CD1c-positive myeloid dendritic cell (primary cell): ENCODE measurements at regions not wholly inside any gene's neighbourhood (a gene's known extent, or its start where the extent isn't known, plus 50 kb on each side); places are given as distances from the start of the nearest gene placed in this dataset.

Source experiments
- DNase-seq: peaks from one replicate; pipeline ENCODE4 v3.0.0-alpha.2; 2016; ENCODE audit errors: extremely low spot score

- no peak for DNase-seq
Measured at GRCh38 chr4:141402712-141403111, 182.0 kb downstream of the ZNF330 start.

- no peak for DNase-seq
Measured at GRCh38 chr4:141403782-141404181, 183.1 kb downstream of the ZNF330 start.

GRCh38 chr4:141406237-141406636, 185.5 kb downstream of the ZNF330 start:
- DNase-seq, result no peak

GRCh38 chr4:141409556-141409955, 188.9 kb downstream of the ZNF330 start:
- DNase-seq, result no peak

- no peak for DNase-seq
Measured at GRCh38 chr4:141410839-141411238, 190.1 kb downstream of the ZNF330 start.

GRCh38 chr4:141411936-141412335, 191.2 kb downstream of the ZNF330 start:
- no peak for DNase-seq

GRCh38 chr4:141413366-141413765, 192.7 kb downstream of the ZNF330 start:
- DNase-seq, result no peak

DNA sequence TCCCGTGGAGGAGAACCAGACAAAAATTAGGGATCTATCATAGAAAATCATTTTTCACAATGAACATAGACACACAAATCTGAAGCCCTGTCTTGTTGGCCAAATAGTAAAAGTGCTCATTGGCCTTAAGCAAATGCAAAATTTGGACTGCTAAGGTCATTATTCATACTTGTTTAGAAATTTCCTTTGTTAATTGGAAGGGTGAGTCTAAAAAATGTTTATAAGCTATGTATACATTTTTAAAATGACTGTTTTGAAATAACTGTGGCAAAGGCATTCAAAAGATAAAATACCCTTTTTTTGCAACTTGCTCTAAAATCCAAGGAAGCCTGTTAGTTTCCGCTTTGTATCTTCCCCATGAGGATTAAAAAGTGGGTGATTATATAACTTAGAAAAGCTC, 195.0 kb downstream of the ZNF330 start:
- no peak for DNase-seq

GRCh38 chr4:141416219-141416618, 195.5 kb downstream of the ZNF330 start:
- no peak for DNase-seq

DNA sequence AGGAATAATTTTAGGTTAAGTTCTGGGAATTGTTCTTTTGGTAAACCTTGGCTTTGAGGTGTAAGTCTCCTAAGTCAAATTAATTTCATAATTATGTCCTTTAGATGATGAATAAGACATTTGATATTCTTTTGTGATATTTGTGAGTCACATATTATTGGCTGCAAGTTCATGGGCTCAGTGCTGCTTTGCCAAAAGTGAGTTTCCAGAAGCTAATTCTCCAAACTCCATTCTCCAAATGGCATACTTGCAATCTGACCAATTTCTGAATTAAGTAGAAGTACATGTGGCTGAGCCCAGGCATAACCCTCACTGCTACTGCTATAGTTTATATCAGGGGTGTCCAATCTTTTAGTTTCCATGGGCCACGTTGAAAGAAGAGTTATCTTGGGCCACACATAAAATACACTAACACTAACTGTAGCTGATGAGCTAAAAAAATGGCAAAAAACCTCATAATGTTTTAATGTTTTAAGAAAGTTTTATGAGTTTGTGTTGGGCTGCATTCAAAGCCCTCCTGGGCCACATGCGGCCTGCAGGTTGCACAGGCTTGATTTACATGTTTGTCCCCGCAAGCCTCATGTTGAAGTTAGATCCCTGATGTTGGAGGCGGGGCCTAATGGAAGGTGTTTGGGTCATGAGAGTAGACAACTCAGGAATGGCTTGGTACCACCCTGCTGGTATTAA, 196.1 kb downstream of the ZNF330 start:
- no peak for DNase-seq

- DNase-seq, result no peak
Measured at GRCh38 chr4:141417387-141417786, 196.7 kb downstream of the ZNF330 start.

DNA sequence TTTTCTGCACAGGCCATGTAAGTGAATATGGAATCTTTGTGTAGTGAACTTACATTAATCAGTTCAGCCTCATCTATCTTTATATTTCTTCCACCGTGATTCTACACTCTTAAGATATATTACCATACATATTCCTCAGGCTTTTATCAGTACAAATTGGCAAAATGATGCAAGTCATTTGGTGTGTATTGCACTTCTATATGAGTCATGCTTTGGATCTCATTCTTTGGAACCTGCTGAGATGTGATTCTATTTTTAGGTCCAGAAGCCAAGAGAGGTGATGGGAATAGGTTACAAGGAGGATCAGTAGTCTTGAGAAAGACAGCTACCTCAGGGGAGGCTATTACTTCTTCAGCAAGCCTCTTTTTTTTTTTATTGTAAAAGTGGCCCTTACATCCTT, 204.4 kb downstream of the ZNF330 start:
- no peak for DNase-seq

GRCh38 chr4:141427726-141428296, 207.1 kb downstream of the ZNF330 start:
- no peak for DNase-seq

GRCh38 chr4:141429933-141430332, 206.4 kb upstream of the IL15 start:
- no peak for DNase-seq

DNA sequence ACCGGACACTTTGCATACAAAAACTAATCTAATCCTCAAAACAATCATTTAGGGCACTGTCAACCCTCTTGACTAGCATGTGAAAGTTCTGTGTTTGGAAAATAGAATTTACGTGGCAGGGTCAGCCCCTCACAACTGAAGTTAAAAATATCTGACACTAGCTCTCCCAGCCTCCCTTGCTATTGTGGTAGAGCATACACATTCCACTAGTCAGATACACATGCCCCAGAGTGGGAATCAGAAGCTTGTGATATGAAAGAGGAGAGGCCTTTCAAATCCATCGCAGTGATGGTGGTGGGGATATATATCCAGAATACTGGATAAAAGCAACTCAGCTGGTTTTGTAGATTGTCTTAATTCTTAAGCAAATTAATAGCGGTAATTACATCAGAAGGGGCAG, 205.7 kb upstream of the IL15 start:
- no peak for DNase-seq

DNA sequence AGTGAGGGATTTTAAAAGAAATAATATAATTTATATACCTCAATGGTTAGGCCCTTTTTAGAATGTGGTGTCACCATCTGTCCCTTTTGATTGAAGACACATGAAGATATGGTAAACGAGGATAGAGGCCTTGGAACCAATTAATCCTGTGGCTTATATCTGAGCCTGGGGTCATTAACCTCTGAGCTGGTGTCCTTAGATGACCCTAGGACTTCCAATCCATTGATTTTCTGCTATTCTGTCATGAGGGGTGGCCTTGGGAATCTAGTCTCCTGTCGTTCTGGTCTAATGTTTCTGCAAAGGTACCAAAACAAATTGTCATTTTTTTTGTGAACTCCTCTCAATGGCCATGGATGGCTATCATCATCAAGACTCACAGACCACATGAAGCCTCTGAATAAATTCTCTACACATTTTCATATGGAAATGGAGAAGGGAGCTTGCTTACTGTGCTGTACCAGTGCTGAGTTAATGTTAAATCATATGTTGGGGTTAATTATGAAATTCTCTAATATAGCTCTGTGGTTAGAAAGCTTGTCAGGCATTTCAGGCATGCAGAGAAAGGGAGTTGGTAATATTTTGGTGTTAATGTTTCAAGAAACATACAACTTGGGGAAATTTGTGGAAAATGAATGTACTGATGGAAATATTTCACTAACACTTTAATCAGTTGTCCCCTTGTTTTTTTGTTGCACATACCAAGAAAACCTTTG, 204.2 kb upstream of the IL15 start:
- DNase-seq, result no peak

- no peak for DNase-seq
Measured at GRCh38 chr4:141435446-141436225, 200.7 kb upstream of the IL15 start.

DNA sequence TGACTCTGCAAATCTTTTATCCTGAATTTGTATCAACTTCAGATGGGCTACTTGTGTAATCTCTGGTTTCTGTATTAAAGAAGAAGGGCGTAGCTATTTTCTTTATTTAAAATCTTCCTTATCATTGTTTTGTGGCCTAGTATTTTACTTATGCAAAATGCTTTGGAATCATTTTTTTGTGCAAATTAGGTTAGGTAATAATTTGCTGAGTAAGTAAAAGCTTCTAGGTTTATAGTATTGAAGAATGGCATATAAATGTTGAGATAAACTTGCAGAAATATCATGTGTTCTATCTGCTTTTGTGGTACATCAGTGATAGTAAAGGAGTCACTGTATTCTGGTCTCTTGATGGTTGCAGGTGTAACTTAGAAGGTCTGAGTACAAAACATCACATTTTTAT, 197.2 kb upstream of the IL15 start:
- DNase-seq, result no peak

DNA sequence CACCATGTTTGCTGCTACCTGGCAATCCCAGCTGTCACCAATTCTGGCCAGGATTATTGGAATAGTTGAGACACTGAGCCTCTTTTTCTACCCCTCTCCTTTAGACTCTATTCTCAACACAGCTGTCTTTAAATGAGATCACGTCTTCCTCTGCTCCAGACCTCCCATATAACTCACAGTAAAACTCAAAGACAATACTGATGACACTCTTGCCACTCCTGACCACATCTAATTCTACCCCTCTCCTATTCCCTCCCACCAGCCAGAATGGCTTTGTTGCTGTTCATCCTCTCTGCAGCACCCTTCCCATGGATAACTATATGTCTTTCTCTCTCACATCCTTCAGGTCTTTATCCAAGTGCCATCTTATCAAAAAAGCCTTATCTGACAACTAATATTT, 188.6 kb upstream of the IL15 start:
- no peak for DNase-seq

DNA sequence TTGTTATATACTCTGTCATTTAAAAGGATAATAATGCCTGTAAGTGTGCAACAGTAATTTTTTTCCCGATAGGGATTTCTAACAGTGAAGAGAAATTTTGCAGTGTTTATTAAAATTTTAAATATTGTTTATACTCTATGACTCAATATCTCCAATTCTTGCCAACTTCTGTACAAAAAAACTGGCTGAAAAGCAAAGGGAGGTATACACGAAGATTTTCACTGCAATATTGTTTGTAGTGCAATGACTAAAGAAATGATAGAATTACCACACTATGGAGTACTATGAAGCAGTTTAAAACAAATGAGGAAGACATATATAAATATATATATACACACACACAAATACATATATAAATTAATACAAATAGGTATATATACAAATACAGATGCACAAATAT, 187.9 kb upstream of the IL15 start:
- DNase-seq, result no peak

DNA sequence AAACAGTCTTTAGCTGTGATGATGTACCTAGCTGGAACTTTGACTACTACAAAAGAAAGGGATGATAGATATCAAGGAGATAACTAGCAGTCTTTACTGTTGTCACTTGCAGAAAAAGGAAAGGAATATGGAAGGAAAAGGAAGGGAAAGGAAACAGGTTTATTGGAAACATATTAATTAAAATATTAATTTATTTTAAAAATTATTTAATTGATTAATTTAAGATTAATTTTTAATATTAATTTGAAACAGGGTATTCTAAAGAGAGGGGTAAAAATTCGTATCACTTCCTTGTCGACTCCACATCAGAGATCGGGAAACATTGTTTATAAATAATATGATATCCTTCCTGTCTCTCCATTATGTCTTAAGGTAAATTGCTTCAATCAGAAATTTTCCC, 186.5 kb upstream of the IL15 start:
- no peak for DNase-seq

- no peak for DNase-seq
Measured at GRCh38 chr4:141455651-141456050, 180.7 kb upstream of the IL15 start.

GRCh38 chr4:141457653-141458052, 178.7 kb upstream of the IL15 start:
- DNase-seq, result no peak
